HEK293 (cell line): ENCODE measurements at regions not wholly inside any gene's neighbourhood (a gene's known extent, or its start where the extent isn't known, plus 50 kb on each side); places are given as distances from the start of the nearest gene placed in this dataset.

Source experiments
- ZBTB1 ChIP-seq: fragments of 450-650 bp; formaldehyde crosslinking; IDR thresholded peaks from 2 replicates; pipeline ENCODE4 v1.5.1; 2016; ENCODE audit warnings: missing biosample characterization, missing genetic modification characterization
- ZNF112 ChIP-seq: fragments of 450-650 bp; formaldehyde crosslinking; IDR thresholded peaks from 2 replicates; pipeline ENCODE4 v1.5.0; 2017; ENCODE audit warnings: missing biosample characterization, missing genetic modification characterization
- ZNF133 ChIP-seq: fragments of 450-650 bp; formaldehyde crosslinking; IDR thresholded peaks from 2 replicates; pipeline ENCODE4 v1.5.1; 2016; ENCODE audit warnings: missing biosample characterization, missing genetic modification characterization
- ZNF670 ChIP-seq: fragments of 450-650 bp; formaldehyde crosslinking; IDR thresholded peaks from 2 replicates; pipeline ENCODE4 v1.5.1; 2016; ENCODE audit warnings: missing biosample characterization, missing genetic modification characterization, low read depth
- ZNF701 ChIP-seq: fragments of 450-650 bp; formaldehyde crosslinking; IDR thresholded peaks from 2 replicates; pipeline ENCODE4 v1.5.1; 2016; ENCODE audit warnings: missing biosample characterization, missing genetic modification characterization
- TF ChIP-seq, protein P1 (sequence below): fragments of 450-650 bp; formaldehyde crosslinking; IDR thresholded peaks from 2 replicates; pipeline ENCODE4 v1.5.1; 2017; ENCODE audit warnings: missing biosample characterization, missing genetic modification characterization

DNA sequence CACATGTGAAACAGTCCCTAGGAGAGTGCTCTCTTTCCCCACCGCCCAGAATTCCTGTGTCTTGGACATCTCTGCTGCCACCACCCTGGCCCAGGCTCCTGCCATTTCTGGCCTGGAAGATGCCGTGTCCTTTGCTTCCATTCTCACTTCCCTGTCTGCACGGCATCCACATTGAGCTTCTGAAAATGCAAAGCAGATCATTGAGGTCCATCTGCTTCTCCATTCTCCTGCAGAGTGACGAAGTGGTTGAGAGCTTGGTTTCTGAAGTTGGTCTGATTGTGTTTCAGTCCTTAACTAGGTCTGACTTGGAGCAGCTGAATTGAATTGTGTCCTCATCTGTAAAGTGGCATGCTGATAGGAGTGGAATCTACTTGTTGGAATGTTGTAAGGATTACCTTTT is 98.7 kb upstream of the MGAT5 start:
- TF ChIP-seq, protein P1, sequence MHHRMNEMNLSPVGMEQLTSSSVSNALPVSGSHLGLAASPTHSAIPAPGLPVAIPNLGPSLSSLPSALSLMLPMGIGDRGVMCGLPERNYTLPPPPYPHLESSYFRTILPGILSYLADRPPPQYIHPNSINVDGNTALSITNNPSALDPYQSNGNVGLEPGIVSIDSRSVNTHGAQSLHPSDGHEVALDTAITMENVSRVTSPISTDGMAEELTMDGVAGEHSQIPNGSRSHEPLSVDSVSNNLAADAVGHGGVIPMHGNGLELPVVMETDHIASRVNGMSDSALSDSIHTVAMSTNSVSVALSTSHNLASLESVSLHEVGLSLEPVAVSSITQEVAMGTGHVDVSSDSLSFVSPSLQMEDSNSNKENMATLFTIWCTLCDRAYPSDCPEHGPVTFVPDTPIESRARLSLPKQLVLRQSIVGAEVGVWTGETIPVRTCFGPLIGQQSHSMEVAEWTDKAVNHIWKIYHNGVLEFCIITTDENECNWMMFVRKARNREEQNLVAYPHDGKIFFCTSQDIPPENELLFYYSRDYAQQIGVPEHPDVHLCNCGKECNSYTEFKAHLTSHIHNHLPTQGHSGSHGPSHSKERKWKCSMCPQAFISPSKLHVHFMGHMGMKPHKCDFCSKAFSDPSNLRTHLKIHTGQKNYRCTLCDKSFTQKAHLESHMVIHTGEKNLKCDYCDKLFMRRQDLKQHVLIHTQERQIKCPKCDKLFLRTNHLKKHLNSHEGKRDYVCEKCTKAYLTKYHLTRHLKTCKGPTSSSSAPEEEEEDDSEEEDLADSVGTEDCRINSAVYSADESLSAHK (tag by site-specific recombination): no peak
- no peak for TF ChIP-seq ZNF701
- TF ChIP-seq ZBTB1: no peak
- no peak for TF ChIP-seq ZNF133 (tag by site-specific recombination)
- no peak for TF ChIP-seq ZNF112
- TF ChIP-seq ZNF670: no peak
